HG03103 (cell line): ENCODE measurements at regions not wholly inside any gene's neighbourhood (a gene's known extent, or its start where the extent isn't known, plus 50 kb on each side); places are given as distances from the start of the nearest gene placed in this dataset.
"Not testable (repeated sequence)": the region's sequence is repeated elsewhere in the genome, so short reads cannot be mapped to it uniquely, and the experiment has no call there.

Experiments
- ATAC-seq: cut with Tn5 transposase; IDR thresholded peaks from one replicate; pipeline ENCODE4 v1.9.1; 2021; ENCODE audit warnings: low read depth; ENCODE audit not compliant: unreplicated experiment

- ATAC-seq, result not testable (repeated sequence)
Observed at GRCh38 chr9:62145648-62146047, 955.8 kb downstream of the SPATA31A7 start.
